ENCODE measurements at regions not wholly inside any gene's neighbourhood (a gene's known extent, or its start where the extent isn't known, plus 50 kb on each side); places are given as distances from the start of the nearest gene placed in this dataset.

- no CpG with 5 or more reads among the region's 12 CpGs for WGBS (ENCODE audit: insufficient coverage, low lambda C conversion rate)
- no peaks in the 10 kb centered on the region for H3K4me1 ChIP-seq (ENCODE audit: control insufficient read depth, insufficient read depth, low read length)
These were observed 130.0 kb downstream of the HMX1 start for GRCh38 chr4:8741513-8742226.

GRCh38 chr4:8740666-8741395 lies 130.8 kb downstream of the HMX1 start:
- DNase-seq, result no peak
- no peaks in the 10 kb centered on the region for H3K27me3 ChIP-seq (ENCODE audit: control insufficient read depth, insufficient read depth, low read length)
- H3K4me1 ChIP-seq (ENCODE audit: control insufficient read depth, insufficient read depth, low read length), result no peaks in the 10 kb centered on the region
- no peaks in the 10 kb centered on the region for H3K9me3 ChIP-seq (ENCODE audit: control insufficient read depth, low read depth, low read length)
- no peak overlapping the region for H3K4me3 ChIP-seq (ENCODE audit: low read length)
- H3K36me3 ChIP-seq (ENCODE audit: control insufficient read depth, insufficient read depth, low read length), result no peaks in the 10 kb centered on the region
- H3K27ac ChIP-seq (ENCODE audit: low read length), result no peak overlapping the region
- no CpG with 5 or more reads among the region's 22 CpGs for WGBS (ENCODE audit: insufficient coverage, low lambda C conversion rate)

More at GRCh38 chr4:8741513-8742226, 130.0 kb downstream of the HMX1 start:
- Histone ChIP-seq H3K4me3 (ENCODE audit: low read length) (no peak overlapping the region), H3K36me3 (ENCODE audit: control insufficient read depth, insufficient read depth, low read length) (no peaks in the 10 kb centered on the region), H3K27me3 (ENCODE audit: control insufficient read depth, insufficient read depth, low read length) (no peaks in the 10 kb centered on the region), H3K9me3 (ENCODE audit: control insufficient read depth, low read depth, low read length) (no peaks in the 10 kb centered on the region), H3K27ac (ENCODE audit: low read length) (no peak overlapping the region)
- no peak for DNase-seq

GRCh38 chr4:8739820-8740665 lies 131.6 kb downstream of the HMX1 start:
- DNase-seq, result no peak
- no peak overlapping the region for H3K4me3 ChIP-seq (ENCODE audit: low read length)
- no CpG with 5 or more reads among the region's 23 CpGs for WGBS (ENCODE audit: insufficient coverage, low lambda C conversion rate)

GRCh38 chr4:8739317-8739716 lies 132.3 kb downstream of the HMX1 start:
- DNase-seq, result no peak
- Histone ChIP-seq H3K4me3 (ENCODE audit: low read length) (no peak overlapping the region), H3K4me1 (ENCODE audit: control insufficient read depth, insufficient read depth, low read length) (no peaks in the 10 kb centered on the region), H3K27me3 (ENCODE audit: control insufficient read depth, insufficient read depth, low read length) (no peaks in the 10 kb centered on the region), H3K9me3 (ENCODE audit: control insufficient read depth, low read depth, low read length) (no peaks in the 10 kb centered on the region), H3K27ac (ENCODE audit: low read length) (no peak overlapping the region), H3K36me3 (ENCODE audit: control insufficient read depth, insufficient read depth, low read length) (no peaks in the 10 kb centered on the region)
- no CpG with 5 or more reads among the region's 11 CpGs for WGBS (ENCODE audit: insufficient coverage, low lambda C conversion rate)

More at GRCh38 chr4:8739820-8740665, 131.6 kb downstream of the HMX1 start:
- Histone ChIP-seq H3K36me3 (ENCODE audit: control insufficient read depth, insufficient read depth, low read length) (no peaks in the 10 kb centered on the region), H3K27me3 (ENCODE audit: control insufficient read depth, insufficient read depth, low read length) (no peaks in the 10 kb centered on the region), H3K27ac (ENCODE audit: low read length) (no peak overlapping the region), H3K4me1 (ENCODE audit: control insufficient read depth, insufficient read depth, low read length) (no peaks in the 10 kb centered on the region), H3K9me3 (ENCODE audit: control insufficient read depth, low read depth, low read length) (no peaks in the 10 kb centered on the region)

- H3K4me3 ChIP-seq (ENCODE audit: low read length), result no peak overlapping the region
- no peaks in the 10 kb centered on the region for H3K9me3 ChIP-seq (ENCODE audit: control insufficient read depth, low read depth, low read length)
- no peaks in the 10 kb centered on the region for H3K27me3 ChIP-seq (ENCODE audit: control insufficient read depth, insufficient read depth, low read length)
- no peak for DNase-seq
- no peaks in the 10 kb centered on the region for H3K36me3 ChIP-seq (ENCODE audit: control insufficient read depth, insufficient read depth, low read length)
- H3K4me1 ChIP-seq (ENCODE audit: control insufficient read depth, insufficient read depth, low read length), result no peaks in the 10 kb centered on the region
- WGBS (ENCODE audit: insufficient coverage, low lambda C conversion rate), result no CpG with 5 or more reads among the region's 15 CpGs
- H3K27ac ChIP-seq (ENCODE audit: low read length), result no peak overlapping the region
These were observed 133.1 kb downstream of the HMX1 start for GRCh38 chr4:8738471-8738931.

GRCh38 chr4:8737601-8738279 lies 133.9 kb downstream of the HMX1 start:
- H3K9me3 ChIP-seq (ENCODE audit: control insufficient read depth, low read depth, low read length), result no peaks in the 10 kb centered on the region
- no peak overlapping the region for H3K4me3 ChIP-seq (ENCODE audit: low read length)
- no peaks in the 10 kb centered on the region for H3K4me1 ChIP-seq (ENCODE audit: control insufficient read depth, insufficient read depth, low read length)
- no peaks in the 10 kb centered on the region for H3K27me3 ChIP-seq (ENCODE audit: control insufficient read depth, insufficient read depth, low read length)
- H3K27ac ChIP-seq (ENCODE audit: low read length), result no peak overlapping the region
- no CpG with 5 or more reads among the region's 23 CpGs for WGBS (ENCODE audit: insufficient coverage, low lambda C conversion rate)
- H3K36me3 ChIP-seq (ENCODE audit: control insufficient read depth, insufficient read depth, low read length), result no peaks in the 10 kb centered on the region
- DNase-seq, result no peak

GRCh38 chr4:8737075-8737474 lies 134.6 kb downstream of the HMX1 start:
- H3K36me3 ChIP-seq (ENCODE audit: control insufficient read depth, insufficient read depth, low read length), result no peaks in the 10 kb centered on the region
- no CpG with 5 or more reads among the region's 11 CpGs for WGBS (ENCODE audit: insufficient coverage, low lambda C conversion rate)
- no peak overlapping the region for H3K4me3 ChIP-seq (ENCODE audit: low read length)
- H3K27ac ChIP-seq (ENCODE audit: low read length), result no peak overlapping the region
- H3K4me1 ChIP-seq (ENCODE audit: control insufficient read depth, insufficient read depth, low read length), result no peaks in the 10 kb centered on the region
- H3K27me3 ChIP-seq (ENCODE audit: control insufficient read depth, insufficient read depth, low read length), result no peaks in the 10 kb centered on the region
- no peak for DNase-seq
- H3K9me3 ChIP-seq (ENCODE audit: control insufficient read depth, low read depth, low read length), result no peaks in the 10 kb centered on the region

- no peak for DNase-seq
- 50% methylated on average over 2 of the region's 18 CpGs for WGBS (ENCODE audit: insufficient coverage, low lambda C conversion rate)
These were observed 135.4 kb downstream of the HMX1 start for GRCh38 chr4:8736090-8736825.

GRCh38 chr4:8735236-8736089 lies 136.2 kb downstream of the HMX1 start:
- Histone ChIP-seq H3K36me3 (ENCODE audit: control insufficient read depth, insufficient read depth, low read length) (no peaks in the 10 kb centered on the region), H3K27me3 (ENCODE audit: control insufficient read depth, insufficient read depth, low read length) (no peaks in the 10 kb centered on the region), H3K4me3 (ENCODE audit: low read length) (no peak overlapping the region), H3K4me1 (ENCODE audit: control insufficient read depth, insufficient read depth, low read length) (no peaks in the 10 kb centered on the region), H3K9me3 (ENCODE audit: control insufficient read depth, low read depth, low read length) (no peaks in the 10 kb centered on the region), H3K27ac (ENCODE audit: low read length) (no peak overlapping the region)
- no peak for DNase-seq
- no CpG with 5 or more reads among the region's 14 CpGs for WGBS (ENCODE audit: insufficient coverage, low lambda C conversion rate)

More at GRCh38 chr4:8736090-8736825, 135.4 kb downstream of the HMX1 start:
- Histone ChIP-seq H3K27me3 (ENCODE audit: control insufficient read depth, insufficient read depth, low read length) (no peaks in the 10 kb centered on the region), H3K9me3 (ENCODE audit: control insufficient read depth, low read depth, low read length) (no peaks in the 10 kb centered on the region), H3K4me1 (ENCODE audit: control insufficient read depth, insufficient read depth, low read length) (no peaks in the 10 kb centered on the region), H3K36me3 (ENCODE audit: control insufficient read depth, insufficient read depth, low read length) (no peaks in the 10 kb centered on the region), H3K27ac (ENCODE audit: low read length) (no peak overlapping the region), H3K4me3 (ENCODE audit: low read length) (no peak overlapping the region)
